HG03097 (cell line): ENCODE measurements at regions not wholly inside any gene's neighbourhood (a gene's known extent, or its start where the extent isn't known, plus 50 kb on each side); places are given as distances from the start of the nearest gene placed in this dataset.

Experiments used
- ATAC-seq: cut with Tn5 transposase; IDR thresholded peaks from one replicate; pipeline ENCODE4 v1.9.1; 2021; ENCODE audit not compliant: unreplicated experiment, low FRiP score

- no peak for ATAC-seq
These were observed 128.8 kb downstream of the DHX35 start for GRCh38 chr20:39090906-39091305.

- ATAC-seq: no peak
These were observed 127.7 kb downstream of the DHX35 start for GRCh38 chr20:39089797-39090196.
